ENCODE measurements at regions not wholly inside any gene's neighbourhood (a gene's known extent, or its start where the extent isn't known, plus 50 kb on each side); places are given as distances from the start of the nearest gene placed in this dataset.
A peak's percentile ranks its signal among the peaks of the same experiment; 100 is the strongest.
"Not testable (repeated sequence)": the region's sequence is repeated elsewhere in the genome, so short reads cannot be mapped to it uniquely, and the experiment has no call there.

DNA sequence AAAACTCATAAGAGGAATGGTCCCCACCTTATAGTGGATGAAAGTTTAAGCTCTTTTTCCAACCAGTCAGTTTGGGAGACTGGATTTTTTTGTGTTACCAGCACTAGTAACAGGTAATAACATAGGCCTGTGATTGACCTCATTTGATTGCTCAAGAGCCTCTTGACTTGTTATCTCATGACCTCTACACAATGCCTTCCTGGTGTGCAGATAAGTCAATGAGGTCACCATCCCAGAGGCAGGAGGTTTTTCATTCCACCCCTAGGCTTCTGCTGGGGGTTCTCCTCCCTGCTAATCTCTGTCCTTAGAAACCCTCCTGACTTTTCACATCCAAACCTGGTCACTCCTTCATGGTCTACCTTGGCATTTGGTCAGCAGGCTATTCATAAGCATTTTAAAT, 225.0 kb upstream of the CDY1B start:
- intact Hi-C loops (cut with DNase I); DNase-seq: not testable (repeated sequence)
- ATAC-seq, result peak in 1 of 2 donors; percentile 82

DNA sequence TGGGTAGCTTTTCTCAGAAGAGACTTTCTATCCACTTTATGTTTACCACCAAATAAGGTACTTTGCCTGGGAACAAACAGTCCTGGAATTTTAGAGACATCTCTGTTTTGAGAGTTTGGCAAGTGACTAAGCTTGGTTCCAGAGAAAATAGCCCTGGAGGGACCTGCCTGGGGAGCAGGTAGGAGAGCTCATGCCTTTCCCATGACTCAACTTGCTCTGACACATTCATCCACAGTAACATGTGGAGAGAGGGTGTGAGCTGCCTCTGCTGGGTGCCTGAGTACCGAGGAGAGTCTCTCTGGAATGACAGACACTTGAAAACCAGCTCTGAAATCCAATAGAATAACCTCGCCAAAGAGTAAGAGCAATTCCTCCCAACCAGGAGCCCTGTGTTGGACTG, 222.8 kb upstream of the CDY1B start:
- ATAC-seq, result peak in 1 of 2 donors; percentile 75
- intact Hi-C loops (cut with DNase I); DNase-seq: not testable (repeated sequence)

DNA sequence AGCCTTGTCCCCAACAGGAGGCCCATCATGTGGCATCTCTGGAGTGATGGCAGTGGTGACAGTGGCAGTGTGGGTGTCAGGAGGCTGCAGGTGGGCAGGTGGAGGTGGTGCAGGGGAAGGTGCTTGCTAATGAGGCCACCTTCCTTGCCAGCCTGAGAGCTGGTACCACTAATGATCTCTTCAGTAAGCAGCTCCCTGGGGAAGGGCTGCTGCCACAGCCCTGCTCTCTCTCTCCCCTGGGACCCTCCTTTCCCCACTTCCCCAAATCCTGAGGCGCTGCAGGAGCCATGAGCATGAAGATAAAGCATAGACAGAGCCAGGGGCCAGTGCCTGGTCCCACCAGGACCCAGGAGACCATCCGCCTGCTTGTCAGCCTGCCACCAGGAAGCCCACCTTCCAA, 214.4 kb upstream of the CDY1B start:
- DNase-seq; ATAC-seq; intact Hi-C loops (cut with DNase I): not testable (repeated sequence)

DNA sequence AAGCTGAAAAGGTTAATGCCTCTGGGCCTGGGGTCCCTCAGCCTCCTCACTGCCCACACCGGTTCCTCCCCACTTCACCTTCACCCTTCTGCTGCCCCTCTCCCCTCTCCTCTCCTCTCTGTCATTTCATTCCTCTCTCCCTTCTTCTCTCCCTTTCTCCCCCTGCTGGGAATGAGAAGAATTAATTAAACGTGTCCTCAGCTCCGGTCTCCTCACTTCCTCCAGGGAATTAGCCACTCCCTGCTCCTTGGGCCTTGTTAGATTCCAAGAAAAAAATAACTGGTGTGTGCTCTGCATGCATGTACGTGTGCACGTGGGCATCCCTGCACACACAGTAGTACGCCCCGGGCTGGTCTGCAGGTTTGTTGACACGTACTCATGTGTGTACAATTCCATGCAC, 213.6 kb upstream of the CDY1B start:
- ATAC-seq; intact Hi-C loops (cut with DNase I); DNase-seq: not testable (repeated sequence)

DNA sequence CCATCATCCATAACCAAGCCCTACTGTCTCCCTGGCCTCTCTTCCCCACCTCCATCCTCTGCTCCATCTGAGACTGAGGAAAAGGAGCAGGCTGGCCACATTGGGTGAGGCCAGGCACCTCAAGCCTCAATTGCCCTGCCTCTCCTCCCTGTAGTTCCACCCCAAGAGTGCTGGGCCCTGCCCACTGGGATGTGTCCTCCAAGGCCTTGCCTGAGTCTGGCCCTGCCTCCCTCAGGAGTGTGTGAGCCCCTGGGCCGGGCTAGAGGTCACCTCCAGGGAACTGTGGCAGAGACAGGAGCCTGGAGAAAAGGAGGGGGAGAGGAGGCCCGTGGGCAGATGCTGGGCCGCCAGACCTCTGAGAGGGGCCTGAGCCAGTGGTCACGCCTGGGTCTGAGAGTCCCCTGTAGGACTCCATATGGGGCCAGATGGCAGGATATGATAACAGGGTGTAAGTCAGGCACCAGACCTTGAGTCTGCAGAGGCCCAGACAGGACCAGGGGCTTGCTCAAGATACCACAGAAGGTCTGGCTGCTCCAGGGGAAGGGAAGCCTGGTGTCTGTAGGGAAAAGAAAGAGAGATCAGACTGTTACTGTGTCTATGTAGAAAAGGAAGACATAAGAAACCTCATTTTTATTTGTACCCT, 202.5 kb upstream of the CDY1B start:
- ATAC-seq; DNase-seq; intact Hi-C loops (cut with DNase I): not testable (repeated sequence)
